Activated CD4-positive, alpha-beta T cell treated with anti-CD3 and anti-CD28 coated beads, Interleukin-2, Interleukin-4, amounts not matched to agents 100 ng/mL and 50 ng/mL, durations not matched to agents 16 hours and 8 hours (primary cell): ENCODE measurements at regions not wholly inside any gene's neighbourhood (a gene's known extent, or its start where the extent isn't known, plus 50 kb on each side); places are given as distances from the start of the nearest gene placed in this dataset.
"Not testable (repeated sequence)": the region's sequence is repeated elsewhere in the genome, so short reads cannot be mapped to it uniquely, and the experiment has no call there.

Experiments used
- DNase-seq: peaks from one replicate; pipeline ENCODE4 v3.0.0-alpha.2; 2020; ENCODE audit warnings: low spot score

DNA sequence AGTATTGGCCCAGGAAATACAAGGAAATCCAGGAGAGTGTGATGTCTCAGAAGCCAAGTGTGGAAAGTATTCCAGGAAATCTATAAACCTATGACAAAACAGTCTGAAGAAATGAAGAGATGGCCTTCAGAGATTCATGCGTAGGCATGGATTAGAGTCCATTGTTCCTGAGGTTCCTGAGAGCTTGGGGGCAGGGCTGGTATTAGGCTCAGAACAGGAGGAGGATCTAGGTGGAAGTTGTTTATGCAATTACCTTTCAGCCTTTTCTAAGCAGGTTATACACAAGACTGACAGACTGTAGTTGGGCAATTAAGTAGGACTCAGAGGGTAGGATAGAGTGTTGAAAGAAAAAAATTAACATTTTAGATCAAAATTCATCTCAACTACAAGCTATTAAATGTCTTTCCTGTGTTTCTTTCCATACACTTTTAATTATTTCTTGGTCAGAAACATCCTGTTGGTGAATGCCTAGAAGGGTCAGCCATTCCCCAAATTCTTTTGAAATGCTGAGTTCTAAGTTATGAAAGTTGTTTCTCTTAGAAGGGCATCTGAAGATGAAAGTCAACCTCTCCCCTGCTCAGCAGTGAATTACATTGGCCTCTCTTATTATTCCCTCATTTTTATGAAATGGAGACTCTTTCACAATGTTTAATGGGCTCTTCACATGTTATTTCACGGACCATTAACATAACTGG is 201.2 kb upstream of the MYLIP start:
- DNase-seq: no peak

- no peak for DNase-seq
Observed at GRCh38 chr6:15926256-15926655, 202.6 kb upstream of the MYLIP start.

DNA sequence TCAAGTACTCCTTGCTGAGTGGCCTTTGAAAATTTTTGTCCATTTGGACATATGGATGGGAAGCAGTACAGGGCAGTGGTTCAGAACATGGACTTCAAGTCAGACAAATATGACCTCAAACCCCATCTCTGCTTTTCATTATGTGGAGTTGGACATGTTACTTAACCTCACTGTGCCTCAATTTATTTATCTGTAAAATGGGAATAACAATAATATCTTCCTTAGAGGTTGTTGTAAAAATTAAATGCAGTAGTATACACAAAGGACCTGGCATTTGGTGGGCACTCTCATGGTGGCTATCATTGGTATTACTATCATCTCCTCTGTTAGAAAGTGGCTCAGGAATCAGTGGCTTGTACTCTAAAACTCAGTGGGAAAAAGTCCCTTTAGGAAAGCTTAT is 204.0 kb upstream of the MYLIP start:
- no peak for DNase-seq

DNA sequence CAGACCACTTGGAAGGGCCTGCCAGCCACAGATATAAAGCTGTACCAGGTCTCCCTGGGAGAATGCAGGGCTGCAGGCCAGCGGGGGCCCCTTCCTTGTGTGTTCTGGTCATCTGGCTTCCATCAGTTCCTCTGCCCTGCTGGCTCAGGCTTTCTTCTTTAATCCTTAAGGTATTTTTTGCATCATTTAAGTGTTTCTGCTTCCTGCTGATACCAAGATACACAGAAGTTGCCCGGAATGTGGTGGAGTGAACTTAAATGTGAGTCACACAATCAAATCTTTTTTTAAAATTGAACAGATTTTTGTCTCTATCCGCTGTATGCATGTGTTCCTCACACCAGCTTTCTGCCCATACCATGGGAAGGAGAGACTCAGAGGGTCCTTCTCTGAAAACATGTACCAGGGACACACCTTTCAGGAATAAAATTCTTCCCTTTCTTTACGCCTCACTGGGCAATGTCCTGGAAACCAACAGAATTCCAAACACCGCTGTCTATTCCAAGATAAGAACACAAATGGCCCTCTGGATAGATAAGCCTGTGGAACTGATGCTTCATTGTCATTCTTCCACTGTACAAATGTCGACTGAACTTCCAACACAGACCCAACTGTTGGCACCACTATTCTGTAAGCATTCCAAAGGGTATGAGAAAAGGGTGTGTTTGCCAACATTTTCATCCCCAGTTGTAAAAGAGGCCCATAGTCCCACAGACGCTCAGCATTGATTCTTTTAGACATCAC is 206.2 kb upstream of the MYLIP start:
- no peak for DNase-seq

DNA sequence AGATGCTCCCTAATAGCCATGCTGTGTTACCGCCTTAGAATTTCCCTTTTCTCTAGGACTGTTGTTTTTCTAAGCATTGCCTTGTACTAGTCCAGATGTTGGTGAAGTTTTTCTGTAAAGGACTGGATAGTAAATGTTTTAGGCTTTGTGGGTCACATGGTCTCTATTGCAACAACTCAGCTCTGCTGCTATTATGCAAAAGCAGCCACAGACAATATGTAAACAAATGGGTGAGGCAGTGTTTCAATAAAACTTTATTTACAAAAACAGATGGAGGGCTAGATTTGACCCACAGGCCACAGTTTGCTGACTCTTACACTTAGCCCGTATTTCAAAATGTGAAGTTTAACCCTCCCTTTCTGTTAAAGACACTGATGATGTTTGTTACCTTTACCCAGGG is 207.6 kb upstream of the MYLIP start:
- DNase-seq: no peak

- no peak for DNase-seq
Observed at GRCh38 chr6:15916581-15916980, 212.3 kb upstream of the MYLIP start.

DNA sequence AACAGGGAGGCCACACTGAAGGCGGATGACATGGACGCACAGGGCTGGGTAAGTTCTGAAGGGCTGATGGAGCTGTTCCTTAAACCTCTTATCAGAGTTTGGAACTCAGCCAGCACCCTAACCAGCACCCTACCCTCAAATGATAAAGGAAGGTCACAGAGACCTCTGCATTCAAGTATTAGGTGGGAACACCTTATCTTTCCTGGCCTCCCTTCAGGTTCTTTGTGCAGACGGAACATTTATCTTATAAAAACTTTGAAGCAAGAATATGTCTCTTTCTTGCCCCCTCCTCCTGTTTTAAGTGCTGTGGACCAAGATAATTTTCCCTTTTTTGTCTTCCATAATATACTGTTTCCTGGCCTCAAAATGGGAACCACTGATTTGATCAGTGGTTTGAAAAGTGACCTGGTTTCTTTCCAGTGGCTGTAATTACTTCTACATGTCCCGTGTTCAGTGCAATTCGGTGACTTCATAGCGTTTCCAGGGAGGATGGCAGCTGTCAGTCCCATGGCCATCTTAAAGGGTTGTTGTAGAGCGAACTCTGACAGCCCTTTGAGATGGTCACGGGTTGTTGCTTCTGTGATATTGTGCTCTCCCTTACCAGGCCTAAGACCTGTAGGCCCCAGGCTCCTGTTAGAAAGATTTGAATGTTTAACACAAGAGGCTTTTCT is 213.2 kb upstream of the MYLIP start:
- no peak for DNase-seq

DNA sequence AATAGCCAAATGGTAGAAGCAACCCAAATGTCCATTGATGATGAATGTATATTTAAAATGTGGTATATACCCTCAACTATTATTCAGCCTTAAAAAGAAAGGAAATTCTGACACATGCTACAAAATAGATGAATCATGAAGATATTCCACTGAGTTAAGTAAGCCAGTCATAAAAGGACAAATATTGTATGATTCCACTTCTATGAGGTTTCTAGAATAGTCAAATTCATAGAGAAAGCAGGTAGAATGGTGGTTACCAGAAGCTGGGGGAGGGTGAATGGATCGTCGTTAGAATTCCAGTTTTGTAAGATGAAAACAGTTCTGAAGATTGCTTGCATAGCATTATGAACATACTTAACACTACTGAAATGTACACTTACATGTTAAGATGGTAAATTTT is 214.3 kb upstream of the MYLIP start:
- peak; percentile 62 for DNase-seq

GRCh38 chr6:15913573-15913972 is 215.3 kb upstream of the MYLIP start:
- no peak for DNase-seq

- no peak for DNase-seq
Observed at GRCh38 chr6:15912505-15913400, 216.1 kb upstream of the MYLIP start.

DNA sequence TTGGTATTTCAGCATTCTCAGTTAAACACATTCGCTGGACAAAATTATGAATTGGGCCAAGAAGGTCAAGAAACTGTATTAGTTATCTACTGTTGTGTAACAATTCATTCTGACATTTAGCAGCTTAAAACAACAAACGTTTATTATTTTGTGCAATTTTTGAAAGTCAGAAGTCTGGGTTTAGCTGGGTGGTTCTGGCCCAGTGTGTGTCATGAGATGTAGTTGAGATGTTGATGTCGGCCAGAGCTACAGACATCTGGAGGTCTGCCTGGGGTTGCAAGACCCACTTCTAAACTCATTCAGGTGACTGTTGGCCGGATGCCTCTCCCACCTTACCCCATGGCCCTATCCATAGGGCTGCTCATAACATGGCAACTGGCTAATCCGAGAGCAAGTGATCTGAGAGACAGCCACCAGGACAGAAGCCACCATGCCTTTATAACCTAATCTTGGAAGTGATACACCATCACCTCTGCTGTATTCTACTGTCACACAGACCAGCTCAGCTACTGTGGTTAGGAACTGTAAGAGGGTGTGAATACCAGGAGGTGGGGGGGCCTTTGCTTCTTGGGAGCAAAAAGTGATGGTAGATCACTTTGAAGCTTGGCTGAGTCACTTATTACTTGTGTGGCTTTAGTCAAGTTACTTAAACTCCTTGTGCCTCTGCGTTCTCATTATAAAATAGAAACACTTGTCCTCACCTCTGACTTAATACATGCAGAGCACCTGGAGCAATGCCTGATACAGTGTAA is 217.0 kb upstream of the MYLIP start:
- peak; percentile 52 for DNase-seq

DNA sequence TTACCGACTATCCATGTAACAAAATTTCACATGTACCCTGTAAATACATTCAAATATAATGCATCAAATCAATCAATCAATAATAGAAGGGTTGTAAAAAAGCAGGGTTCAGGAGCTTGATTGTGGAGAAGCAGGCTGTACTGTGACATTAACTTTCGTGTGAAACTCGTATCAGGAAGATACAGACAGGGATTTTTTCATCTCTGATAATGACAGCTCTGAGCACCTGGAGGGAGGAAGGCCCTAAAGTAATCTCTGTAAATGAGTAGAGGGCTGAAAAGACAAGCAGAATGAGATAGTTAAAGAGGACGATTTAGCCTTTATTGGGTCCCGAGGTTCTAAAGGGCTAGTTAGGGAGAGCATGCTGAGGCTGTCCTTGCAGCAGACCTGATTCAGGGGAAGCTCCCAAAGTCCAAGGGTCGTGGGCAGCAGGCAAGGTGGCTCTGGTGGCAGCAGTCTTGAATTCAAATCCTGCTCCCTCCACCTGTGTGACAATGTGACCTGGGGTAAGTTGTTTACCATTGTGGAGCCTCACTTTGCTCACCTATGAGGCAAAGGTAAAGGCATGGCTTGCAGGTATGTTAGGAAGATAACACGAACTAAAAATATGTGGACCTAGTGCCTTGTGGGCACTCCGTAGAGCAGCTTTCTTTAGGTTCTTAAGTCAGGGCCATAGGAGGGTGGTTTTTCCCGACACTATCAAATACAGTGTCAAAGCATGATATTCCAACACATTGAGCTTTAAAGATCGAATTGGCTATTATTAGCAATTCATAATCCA is 219.4 kb upstream of the MYLIP start:
- no peak for DNase-seq

DNA sequence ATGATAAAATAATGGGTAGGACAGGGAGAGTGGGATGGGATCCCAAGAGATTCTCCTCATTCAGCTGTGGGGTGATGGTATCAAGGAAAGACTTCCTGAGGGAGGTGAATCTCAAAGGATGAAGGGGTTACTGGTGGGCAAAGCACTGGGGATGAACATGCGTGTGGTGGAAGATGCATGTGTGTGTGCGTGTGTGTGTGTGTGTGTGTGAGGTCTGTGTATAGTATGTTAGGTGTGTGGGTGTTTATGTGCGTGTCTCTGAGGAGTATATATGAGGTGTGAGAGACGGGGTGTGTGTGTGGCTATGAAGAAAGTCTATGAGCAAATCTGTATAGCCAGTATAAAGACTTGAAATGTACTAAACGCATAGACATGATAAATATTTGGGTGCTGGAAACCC is 220.0 kb upstream of the MYLIP start:
- DNase-seq: no peak

GRCh38 chr6:15907914-15908518 is 220.9 kb upstream of the MYLIP start:
- no peak for DNase-seq

GRCh38 chr6:15907220-15907913 is 221.5 kb upstream of the MYLIP start:
- not testable (repeated sequence) for DNase-seq

GRCh38 chr6:15906420-15907016 is 222.4 kb upstream of the MYLIP start:
- DNase-seq: no peak

GRCh38 chr6:15905488-15906419 is 223.1 kb upstream of the MYLIP start:
- no peak for DNase-seq
